ENCODE measurements at regions not wholly inside any gene's neighbourhood (a gene's known extent, or its start where the extent isn't known, plus 50 kb on each side); places are given as distances from the start of the nearest gene placed in this dataset.

GRCh38 chr2:55973673-55974072 is 50.1 kb upstream of the EFEMP1 start:
- no peak for DNase-seq (ENCODE audit: low read depth)
- TF ChIP-seq, protein P1, sequence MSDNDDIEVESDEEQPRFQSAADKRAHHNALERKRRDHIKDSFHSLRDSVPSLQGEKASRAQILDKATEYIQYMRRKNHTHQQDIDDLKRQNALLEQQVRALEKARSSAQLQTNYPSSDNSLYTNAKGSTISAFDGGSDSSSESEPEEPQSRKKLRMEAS (IDR thresholded peaks at IDR 0.05; ENCODE audit: low read depth, low read length) = no peak
- no peak for TF ChIP-seq POLR2A (IDR thresholded peaks at IDR 0.05; ENCODE audit: extremely low read depth, insufficient read length)
- no peak for TF ChIP-seq CTCF (IDR thresholded peaks at IDR 0.05; ENCODE audit: low read depth, low read length)
- TF ChIP-seq MYC (IDR thresholded peaks at IDR 0.05; ENCODE audit: low read depth, low read length) = no peak
- H3K4me3 ChIP-seq (ENCODE audit: low read depth, low read length) = no peak overlapping the region

DNA sequence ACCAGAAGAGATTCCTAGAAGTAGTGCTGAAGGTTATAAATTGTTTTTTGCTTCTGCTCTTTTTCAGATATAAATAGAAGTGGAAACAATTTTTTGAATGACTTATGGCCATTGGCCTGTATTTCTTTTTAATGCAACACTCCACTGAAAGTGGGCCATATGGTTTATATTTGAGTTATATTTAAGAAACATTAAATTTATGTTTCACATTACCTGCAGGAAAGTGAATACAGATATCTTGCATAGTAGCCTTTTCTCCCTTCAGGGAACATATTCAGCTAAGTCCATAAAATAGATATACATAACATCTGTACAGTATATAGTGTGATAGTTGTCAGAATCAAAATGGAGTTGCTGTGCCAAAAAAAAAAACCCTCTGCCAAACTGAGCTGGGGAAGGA is 53.1 kb upstream of the EFEMP1 start:
- H3K4me3 ChIP-seq (ENCODE audit: low read depth, low read length) = no peak overlapping the region
- TF ChIP-seq POLR2A (IDR thresholded peaks at IDR 0.05; ENCODE audit: extremely low read depth, insufficient read length) = no peak
- TF ChIP-seq, protein P1 (IDR thresholded peaks at IDR 0.05; ENCODE audit: low read depth, low read length) = no peak
- no peak for TF ChIP-seq CTCF (IDR thresholded peaks at IDR 0.05; ENCODE audit: low read depth, low read length)
- no peak for TF ChIP-seq MYC (IDR thresholded peaks at IDR 0.05; ENCODE audit: low read depth, low read length)
- no peak for DNase-seq (ENCODE audit: low read depth)

DNA sequence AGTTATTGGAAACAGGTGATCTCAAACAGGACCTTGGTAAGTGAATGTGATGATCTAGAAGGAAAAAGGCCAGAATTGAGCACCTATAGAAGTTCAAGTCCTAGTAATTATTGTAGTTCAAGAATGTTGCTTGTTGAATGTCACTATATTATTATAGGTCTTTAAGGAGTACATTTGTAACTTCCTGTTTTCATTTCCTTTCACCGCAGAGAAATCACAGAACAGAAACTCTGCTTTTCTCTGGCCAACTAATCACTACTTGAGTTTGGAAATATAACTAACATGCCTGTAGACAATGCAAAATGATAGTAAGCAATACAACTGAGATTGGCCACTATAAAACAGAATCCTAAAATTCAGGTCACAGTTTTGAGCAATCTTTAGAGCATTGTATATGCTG is 61.8 kb upstream of the EFEMP1 start:
- peak; percentile 20 for DNase-seq (ENCODE audit: low read depth)
- TF ChIP-seq, protein P1 (IDR thresholded peaks at IDR 0.05; ENCODE audit: low read depth, low read length) = no peak
- TF ChIP-seq POLR2A (IDR thresholded peaks at IDR 0.05; ENCODE audit: extremely low read depth, insufficient read length) (no peak), MYC (IDR thresholded peaks at IDR 0.05; ENCODE audit: low read depth, low read length) (no peak), CTCF (IDR thresholded peaks at IDR 0.05; ENCODE audit: low read depth, low read length) (no peak)

DNA sequence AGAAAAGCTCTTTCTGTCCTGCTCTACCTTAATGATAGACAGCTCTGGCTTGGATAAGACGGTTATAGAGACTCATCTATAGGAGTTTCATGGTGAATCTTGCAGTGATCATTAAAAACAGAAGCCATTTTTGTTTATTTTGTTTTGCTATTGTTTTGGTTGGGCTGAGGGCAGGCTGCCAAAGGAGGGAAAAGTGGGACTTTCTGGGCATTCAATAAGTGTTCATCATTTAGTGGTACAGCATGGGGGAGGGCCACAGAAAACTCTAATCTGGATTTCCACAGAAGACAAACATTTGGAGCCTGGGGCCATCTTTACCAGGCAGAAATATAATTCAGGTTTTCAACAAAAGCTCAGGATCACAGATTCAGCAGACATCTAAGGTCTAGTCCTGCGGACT is 62.4 kb upstream of the EFEMP1 start:
- TF ChIP-seq, protein P1 (IDR thresholded peaks at IDR 0.05; ENCODE audit: low read depth, low read length) = no peak
- no peak for TF ChIP-seq MYC (IDR thresholded peaks at IDR 0.05; ENCODE audit: low read depth, low read length)
- TF ChIP-seq POLR2A (IDR thresholded peaks at IDR 0.05; ENCODE audit: extremely low read depth, insufficient read length) = no peak
- no peak for TF ChIP-seq CTCF (IDR thresholded peaks at IDR 0.05; ENCODE audit: low read depth, low read length)
- DNase-seq (ENCODE audit: low read depth) = no peak
- H3K4me3 ChIP-seq (ENCODE audit: low read depth, low read length) = no peak overlapping the region

More for the DNA sequence above, 61.8 kb upstream of the EFEMP1 start:
- H3K4me3 ChIP-seq (ENCODE audit: low read depth, low read length) = no peak overlapping the region

- no peak for DNase-seq (ENCODE audit: low read depth)
- TF ChIP-seq POLR2A (IDR thresholded peaks at IDR 0.05; ENCODE audit: extremely low read depth, insufficient read length) = no peak
- no peak for TF ChIP-seq MYC (IDR thresholded peaks at IDR 0.05; ENCODE audit: low read depth, low read length)
- TF ChIP-seq, protein P1 (IDR thresholded peaks at IDR 0.05; ENCODE audit: low read depth, low read length) = no peak
- no peak for TF ChIP-seq CTCF (IDR thresholded peaks at IDR 0.05; ENCODE audit: low read depth, low read length)
- H3K4me3 ChIP-seq (ENCODE audit: low read depth, low read length) = no peak overlapping the region
These were observed 63.3 kb upstream of the EFEMP1 start for GRCh38 chr2:55986700-55987440.
